ENCODE measurements at regions not wholly inside any gene's neighbourhood (a gene's known extent, or its start where the extent isn't known, plus 50 kb on each side); places are given as distances from the start of the nearest gene placed in this dataset.

GRCh38 chr9:115198001-115198400, 80.0 kb upstream of the TNC start:
- WGBS (ENCODE audit: extremely low coverage, insufficient read length, low lambda C conversion rate), result no CpG with 5 or more reads among the region's 4 CpGs

More at GRCh38 chr9:115198001-115198400, 80.0 kb upstream of the TNC start:
- no peak overlapping the region for H2AK5ac ChIP-seq (ENCODE audit: insufficient read length, low read length)
- Mint-ChIP-seq H3K4me1 (peaks cover 17 to 21% of the 10 kb centered on the region in 2 experiments), H3K4me3 (no peak overlapping the region), H3K27ac (no peak overlapping the region), H3K27me3 (ENCODE audit: low read depth) (peaks cover 3% of the 10 kb centered on the region), H3K9me3 (peaks cover 3 to 5% of the 10 kb centered on the region in 2 experiments; a peak in 4 of 5 replicates), H3K36me3 (ENCODE audit: insufficient read depth in 1 of 3, low read depth in 3 of 3) (peaks cover 4 to 5% (median 4%) of the 10 kb centered on the region in 3 experiments; a peak in 5 of 7 replicates)
- no peak overlapping the region for H3T11ph ChIP-seq (ENCODE audit: low read length)
- no peak overlapping the region for H2BK12ac ChIP-seq (ENCODE audit: insufficient read length, low read depth, low read length)
- H2BK5ac ChIP-seq (ENCODE audit: insufficient read length, low read length), result no peak overlapping the region
- H2BK15ac ChIP-seq (ENCODE audit: low read depth, low read length), result no peak overlapping the region
- H3K4me2 ChIP-seq (ENCODE audit: insufficient read depth, insufficient read length, low read length), result no peak overlapping the region
- TF ChIP-seq CTCF (conservative IDR thresholded peaks at IDR 0.05), result no peak
- no peak overlapping the region for H2BK20ac ChIP-seq (ENCODE audit: low read depth, low read length, poor library complexity, severe bottlenecking)
- H3K27ac ChIP-seq (ENCODE audit: insufficient read length, low read depth, low read length), result no peak overlapping the region
- no peak overlapping the region for H2AFZ ChIP-seq (ENCODE audit: low read length)
- H3K9ac ChIP-seq (ENCODE audit: extremely low read depth, insufficient read length, low read length), result no peak overlapping the region
- H4K20me1 ChIP-seq (ENCODE audit: control insufficient read depth, insufficient read depth, insufficient read length), result no peaks in the 10 kb centered on the region
- no peak overlapping the region for H3K14ac ChIP-seq (ENCODE audit: insufficient read depth, low read length)
- no peak overlapping the region for H4K91ac ChIP-seq (ENCODE audit: insufficient read length, low read depth, low read length)
- no peak overlapping the region for H3K23ac ChIP-seq (ENCODE audit: insufficient read length, low read depth, low read length)
- no peak overlapping the region for H4K5ac ChIP-seq (ENCODE audit: insufficient read length, low read depth, low read length)
- no peak overlapping the region for H3K56ac ChIP-seq (ENCODE audit: insufficient read length, low read depth, low read length)
- no peak for DNase-seq
- H3K79me1 ChIP-seq (ENCODE audit: insufficient read depth, low read depth, low read length, poor library complexity, severe bottlenecking), result no peaks in the 10 kb centered on the region
- H3K79me2 ChIP-seq (ENCODE audit: insufficient read depth, low read length), result no peaks in the 10 kb centered on the region
- no peak overlapping the region for H4K8ac ChIP-seq (replicated peaks; ENCODE audit: insufficient read length, low read depth, low read length)
- H2BK120ac ChIP-seq (ENCODE audit: low read depth, low read length, poor library complexity, severe bottlenecking), result no peak overlapping the region
- H3K18ac ChIP-seq (ENCODE audit: insufficient read length, low read depth, low read length), result no peak overlapping the region
- H3K23me2 ChIP-seq (ENCODE audit: insufficient read length, low read depth, low read length, poor library complexity, severe bottlenecking), result no peaks in the 10 kb centered on the region
- peaks cover 5% of the 10 kb centered on the region for H3K9me3 ChIP-seq (ENCODE audit: control insufficient read depth, low read depth, low read length)
- peaks cover 2% of the 10 kb centered on the region for H3K4me1 ChIP-seq (ENCODE audit: insufficient read depth, low read length)
- no peak overlapping the region for H3K4ac ChIP-seq (ENCODE audit: low read depth, low read length)
- H3K27me3 ChIP-seq (ENCODE audit: insufficient read depth, low read length), result no peaks in the 10 kb centered on the region
